HG03432 (cell line): ENCODE measurements at regions not wholly inside any gene's neighbourhood (a gene's known extent, or its start where the extent isn't known, plus 50 kb on each side); places are given as distances from the start of the nearest gene placed in this dataset.

Experiments used
- ATAC-seq: cut with Tn5 transposase; IDR thresholded peaks from one replicate; pipeline ENCODE4 v1.9.1; 2021; ENCODE audit warnings: mild to moderate bottlenecking, moderate library complexity; ENCODE audit not compliant: unreplicated experiment

- no peak for ATAC-seq
These were observed 389.9 kb upstream of the KIRREL3 start for GRCh38 chr11:127390465-127390864.

- ATAC-seq: no peak
These were observed 384.5 kb upstream of the KIRREL3 start for GRCh38 chr11:127385071-127385470.

GRCh38 chr11:127383026-127383425, 382.5 kb upstream of the KIRREL3 start:
- ATAC-seq: no peak

GRCh38 chr11:127381247-127381646, 380.7 kb upstream of the KIRREL3 start:
- no peak for ATAC-seq

- no peak for ATAC-seq
These were observed 379.1 kb upstream of the KIRREL3 start for GRCh38 chr11:127379686-127380085.

- no peak for ATAC-seq
These were observed 375.7 kb upstream of the KIRREL3 start for GRCh38 chr11:127376301-127376700.

- no peak for ATAC-seq
These were observed 368.8 kb upstream of the KIRREL3 start for GRCh38 chr11:127369356-127369755.

GRCh38 chr11:127362754-127363308, 362.3 kb upstream of the KIRREL3 start:
- ATAC-seq: no peak

GRCh38 chr11:127358160-127358559, 357.6 kb upstream of the KIRREL3 start:
- no peak for ATAC-seq

- ATAC-seq: no peak
These were observed 349.9 kb upstream of the KIRREL3 start for GRCh38 chr11:127350476-127350875.

GRCh38 chr11:127345819-127346459, 345.4 kb upstream of the KIRREL3 start:
- no peak for ATAC-seq

GRCh38 chr11:127340438-127340837, 339.9 kb upstream of the KIRREL3 start:
- ATAC-seq: no peak

- no peak for ATAC-seq
These were observed 338.8 kb upstream of the KIRREL3 start for GRCh38 chr11:127339376-127339775.

- ATAC-seq: no peak
These were observed 338.1 kb upstream of the KIRREL3 start for GRCh38 chr11:127338380-127339259.

GRCh38 chr11:127334466-127334865, 333.9 kb upstream of the KIRREL3 start:
- ATAC-seq: no peak

- no peak for ATAC-seq
These were observed 332.3 kb upstream of the KIRREL3 start for GRCh38 chr11:127332896-127333295.

GRCh38 chr11:127330044-127330443, 329.5 kb upstream of the KIRREL3 start:
- no peak for ATAC-seq

- ATAC-seq: no peak
These were observed 307.7 kb upstream of the KIRREL3 start for GRCh38 chr11:127308291-127308690.

- no peak for ATAC-seq
These were observed 307.1 kb upstream of the KIRREL3 start for GRCh38 chr11:127307700-127308099.

GRCh38 chr11:127304634-127305033, 304.1 kb upstream of the KIRREL3 start:
- no peak for ATAC-seq

- no peak for ATAC-seq
These were observed 288.4 kb upstream of the KIRREL3 start for GRCh38 chr11:127288926-127289325.

- ATAC-seq: no peak
These were observed 281.0 kb upstream of the KIRREL3 start for GRCh38 chr11:127281534-127281933.
